ENCODE measurements at regions not wholly inside any gene's neighbourhood (a gene's known extent, or its start where the extent isn't known, plus 50 kb on each side); places are given as distances from the start of the nearest gene placed in this dataset.

- Histone ChIP-seq H3K9me3 (ENCODE audit: control insufficient read depth in 1 of 2, insufficient read depth in 1 of 2, low read depth in 1 of 2, low read length in 2 of 2) (no peaks in the 10 kb centered on the region), H3K79me2 (ENCODE audit: insufficient read depth, low read length) (no peaks in the 10 kb centered on the region), H3K36me3 (ENCODE audit: control insufficient read depth in 1 of 2, insufficient read depth in 2 of 2, low read length in 2 of 2) (no peaks in the 10 kb centered on the region), H3K27ac (ENCODE audit: low read depth, low read length) (no peak overlapping the region), H3K4me2 (ENCODE audit: low read length) (no peak overlapping the region), H3K9ac (ENCODE audit: low read length) (no peak overlapping the region), H2AFZ (ENCODE audit: low read depth, low read length, poor library complexity, severe bottlenecking) (no peak overlapping the region), H3K9me2 (ENCODE audit: insufficient read depth) (no peaks in the 10 kb centered on the region), H3K4me1 (ENCODE audit: control insufficient read depth in 1 of 2, insufficient read depth in 2 of 2, low read length in 2 of 2) (no peaks in the 10 kb centered on the region), H4K20me1 (ENCODE audit: insufficient read depth) (no peaks in the 10 kb centered on the region), H3K27me3 (ENCODE audit: insufficient read depth, low read length) (no peaks in the 10 kb centered on the region), H3K4me3 (replicated peaks in 1 of 2; ENCODE audit: low read depth in 1 of 2, low read length in 2 of 2) (no peak overlapping the region)
- POLR2A ChIA-PET: no interaction called here
- ATAC-seq (no peak), DNase-seq (ENCODE audit: low read depth, low spot score) (no peak)
- BruUV-seq (replicated peaks): no TSS peak
- RAD21 ChIA-PET (ENCODE audit: low non-redundant PET in 1 of 2, low total read pairs in 2 of 2, uncharacterized antibody in 2 of 2, unreplicated experiment in 2 of 2): no interaction called here
- intact Hi-C loops (cut with micrococcal nuclease): no loop called here
- TF ChIP-seq YY1 (IDR thresholded peaks at IDR 0.05; ENCODE audit: extremely low read depth, insufficient replicate concordance, low read depth, low read length) (no peak), CBX3 (IDR thresholded peaks at IDR 0.05; ENCODE audit: low read depth) (no peak), SRF (IDR thresholded peaks at IDR 0.05; ENCODE audit: low read depth) (no peak), POLR2AphosphoS5 (IDR thresholded peaks at IDR 0.05; ENCODE audit: low read depth, low read length) (no peak), MAX (IDR thresholded peaks at IDR 0.05) (no peak), EGR1 (IDR thresholded peaks at IDR 0.05; ENCODE audit: low read depth) (no peak)
- CTCF ChIA-PET: no interaction called here
Measured at GRCh38 chr4:180530787-180531186, 1712.4 kb upstream of the TENM3 start.

GRCh38 chr4:180532691-180533090 lies 1710.5 kb upstream of the TENM3 start:
- DNase-seq (ENCODE audit: low read depth, low spot score) (no peak), ATAC-seq (no peak)
- Histone ChIP-seq H3K4me3 (replicated peaks in 1 of 2; ENCODE audit: low read depth in 1 of 2, low read length in 2 of 2) (no peak overlapping the region), H2AFZ (ENCODE audit: low read depth, low read length, poor library complexity, severe bottlenecking) (no peak overlapping the region), H3K27me3 (ENCODE audit: insufficient read depth, low read length) (no peaks in the 10 kb centered on the region), H4K20me1 (ENCODE audit: insufficient read depth) (no peaks in the 10 kb centered on the region), H3K36me3 (ENCODE audit: control insufficient read depth in 1 of 2, insufficient read depth in 2 of 2, low read length in 2 of 2) (no peaks in the 10 kb centered on the region), H3K79me2 (ENCODE audit: insufficient read depth, low read length) (no peaks in the 10 kb centered on the region), H3K27ac (ENCODE audit: low read depth, low read length) (no peak overlapping the region), H3K4me2 (ENCODE audit: low read length) (no peak overlapping the region), H3K9me3 (ENCODE audit: control insufficient read depth in 1 of 2, insufficient read depth in 1 of 2, low read depth in 1 of 2, low read length in 2 of 2) (no peaks in the 10 kb centered on the region), H3K9me2 (ENCODE audit: insufficient read depth) (no peaks in the 10 kb centered on the region), H3K9ac (ENCODE audit: low read length) (no peak overlapping the region), H3K4me1 (ENCODE audit: control insufficient read depth in 1 of 2, insufficient read depth in 2 of 2, low read length in 2 of 2) (no peaks in the 10 kb centered on the region)
- ChIA-PET RAD21 (ENCODE audit: low non-redundant PET in 1 of 2, low total read pairs in 2 of 2, uncharacterized antibody in 2 of 2, unreplicated experiment in 2 of 2) (no interaction called here), POLR2A (no interaction called here), CTCF (no interaction called here)
- intact Hi-C loops (cut with micrococcal nuclease): no loop called here
- TF ChIP-seq ZNF274 (IDR thresholded peaks at IDR 0.05; ENCODE audit: low read depth, low read length) (no peak), CEBPB (IDR thresholded peaks at IDR 0.05; ENCODE audit: low read depth) (no peak), SP1 (IDR thresholded peaks at IDR 0.05; ENCODE audit: low read depth) (no peak), EZH2phosphoT487 (IDR thresholded peaks at IDR 0.05; ENCODE audit: borderline replicate concordance) (no peak), CTCF (IDR thresholded peaks at IDR 0.05 in 2 of 3, conservative IDR thresholded peaks at IDR 0.05 in 1 of 3; ENCODE audit: borderline replicate concordance in 1 of 3, insufficient read depth in 1 of 3, low read depth in 2 of 3, low read length in 2 of 3) (no peak), ZBTB33 (IDR thresholded peaks at IDR 0.05; ENCODE audit: extremely low read depth, insufficient replicate concordance, low read length) (no peak)
- no TSS peak for BruUV-seq (replicated peaks)

All from HCT116 (cell line).